Skeletal muscle tissue (tissue), 3 donors: ENCODE measurements at regions not wholly inside any gene's neighbourhood (a gene's known extent, or its start where the extent isn't known, plus 50 kb on each side); places are given as distances from the start of the nearest gene placed in this dataset.
A peak's percentile ranks its signal among the peaks of the same experiment; 100 is the strongest.
"Not testable (repeated sequence)": the region's sequence is repeated elsewhere in the genome, so short reads cannot be mapped to it uniquely, and the experiment has no call there.

ENCODE experiments used
- H3K27ac ChIP-seq: one replicate; pipeline ENCODE4 v1.7.0; 2013; ENCODE audit warnings: mild to moderate bottlenecking, low read depth, low read length, inconsistent platforms
- H3K27me3 ChIP-seq, 3 donors: one replicate each; pipeline ENCODE4 v1.7.0; 2013; ENCODE audit warnings: low read length in 3 of 3; ENCODE audit not compliant: control insufficient read depth in 3 of 3, insufficient read depth in 3 of 3
- H3K36me3 ChIP-seq, 3 donors: one replicate each; pipeline ENCODE4 v1.7.0; 2013; ENCODE audit warnings: low read length in 3 of 3; ENCODE audit not compliant: control insufficient read depth in 3 of 3, insufficient read depth in 3 of 3
- H3K4me1 ChIP-seq, 3 donors: one replicate each; pipeline ENCODE4 v1.7.0; 2013; ENCODE audit warnings: low read length in 3 of 3, mild to moderate bottlenecking in 3 of 3; ENCODE audit not compliant: control insufficient read depth in 3 of 3, insufficient read depth in 3 of 3
- H3K4me3 ChIP-seq, 3 donors: one replicate each; pipeline ENCODE4 v1.7.0; 2013; ENCODE audit warnings: low read length in 3 of 3
- H3K9ac ChIP-seq, 3 donors: one replicate each; pipeline ENCODE4 v1.7.0; 2013; ENCODE audit warnings: low read length in 3 of 3, mild to moderate bottlenecking in 3 of 3, moderate library complexity in 2 of 3, low read depth in 1 of 3
- H3K9me3 ChIP-seq, 3 donors: one replicate each; pipeline ENCODE4 v1.7.0; 2013; ENCODE audit warnings: low read length in 3 of 3; ENCODE audit not compliant: control insufficient read depth in 3 of 3
- donor health status: Osteomylitis.

DNA sequence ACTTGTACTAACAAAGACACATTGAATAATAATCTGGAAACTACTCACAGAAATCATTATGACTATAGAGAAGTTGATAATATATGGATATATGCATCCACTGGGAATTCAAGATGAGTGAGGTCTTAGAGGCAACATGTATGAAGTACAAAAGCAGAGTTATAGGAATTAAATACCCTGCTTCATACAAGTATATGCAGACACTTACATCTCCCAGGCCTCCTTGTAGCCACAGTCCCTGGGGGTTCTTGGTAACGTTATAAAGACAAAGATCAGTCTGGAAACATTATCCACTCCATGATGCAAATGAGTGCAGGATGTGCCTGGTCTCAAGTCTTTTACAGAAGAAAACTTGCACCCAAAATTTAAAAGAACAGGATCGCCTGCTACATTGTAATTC is 92.4 kb upstream of the ANXA1 start:
- Histone ChIP-seq H3K9ac (no peak overlapping the region), H3K27ac (no peak overlapping the region), H3K36me3 (no peaks in the 10 kb centered on the region), H3K27me3 (no peaks in the 10 kb centered on the region), H3K4me3 (no peak overlapping the region), H3K9me3 (no peaks in the 10 kb centered on the region), H3K4me1 (no peaks in the 10 kb centered on the region)

DNA sequence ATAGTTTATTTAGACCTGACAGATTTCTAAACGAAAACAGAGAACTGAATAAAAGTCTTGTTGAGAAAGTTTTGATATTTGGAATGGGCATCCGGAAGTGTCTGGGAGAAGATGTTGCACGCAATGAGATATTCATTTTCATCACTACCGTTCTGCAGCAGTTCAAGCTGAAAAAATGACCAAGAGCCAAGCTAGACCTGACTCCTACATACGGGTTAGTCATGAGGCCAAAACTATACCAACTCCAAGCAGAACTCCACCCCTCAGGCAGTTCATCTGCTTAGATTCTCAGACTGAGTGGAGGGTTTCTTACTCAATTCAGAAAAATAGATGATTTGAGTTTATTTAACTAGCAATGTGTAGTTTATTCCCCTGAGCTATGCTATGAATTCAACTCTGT is 95.4 kb upstream of the ANXA1 start:
- H3K27me3 ChIP-seq, result no peaks in the 10 kb centered on the region
- no peak overlapping the region for H3K4me3 ChIP-seq
- H3K9ac ChIP-seq, result no peak overlapping the region
- no peaks in the 10 kb centered on the region for H3K36me3 ChIP-seq
- H3K27ac ChIP-seq, result no peak overlapping the region
- H3K9me3 ChIP-seq, result no peaks in the 10 kb centered on the region
- no peaks in the 10 kb centered on the region for H3K4me1 ChIP-seq

DNA sequence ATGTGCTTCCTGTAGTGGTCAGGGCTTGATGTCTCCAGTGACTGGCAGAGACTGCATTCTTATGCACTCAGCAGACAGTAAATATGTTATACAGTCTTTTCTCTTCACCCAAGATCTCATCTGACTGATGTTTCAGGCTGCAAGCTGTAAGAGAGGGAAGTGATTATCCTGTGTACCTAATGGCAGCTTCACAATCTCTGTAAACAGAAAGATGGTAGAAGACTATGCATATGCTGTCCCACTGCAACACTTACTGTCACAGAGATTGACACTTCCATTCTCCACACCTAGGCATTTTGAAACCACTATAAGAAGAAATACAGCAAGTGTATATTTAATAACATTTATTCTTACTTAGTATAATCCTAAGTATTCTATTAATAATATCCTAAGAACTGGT is 97.6 kb upstream of the ANXA1 start:
- Histone ChIP-seq H3K4me1 (peaks cover 0 to 4% (median 0%) of the 10 kb centered on the region in 3 donors), H3K9me3 (no peaks in the 10 kb centered on the region), H3K27ac (no peak overlapping the region), H3K4me3 (no peak overlapping the region), H3K36me3 (no peaks in the 10 kb centered on the region), H3K9ac (no peak overlapping the region), H3K27me3 (no peaks in the 10 kb centered on the region)

DNA sequence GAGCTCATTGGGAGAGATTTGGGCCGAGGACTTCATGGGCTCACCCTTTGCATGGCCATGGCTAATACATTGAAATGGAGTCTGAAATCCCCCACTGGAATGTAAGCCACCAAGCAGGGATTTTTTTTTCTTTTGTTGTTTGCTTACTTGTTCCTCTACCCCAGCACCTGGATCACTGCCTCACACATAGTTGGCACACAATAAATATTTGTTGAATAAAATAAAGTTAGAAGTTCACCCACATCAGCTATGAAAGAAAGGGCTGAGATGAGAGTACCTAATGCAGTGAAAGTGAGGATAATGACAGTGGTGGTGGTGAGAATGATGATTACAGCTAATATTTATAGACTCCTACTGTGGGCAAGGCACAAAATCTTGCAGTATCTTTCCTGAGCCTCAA is 98.1 kb upstream of the ANXA1 start:
- Histone ChIP-seq H3K27ac (no peak overlapping the region), H3K4me1 (peaks cover 0 to 4% (median 0%) of the 10 kb centered on the region in 3 donors), H3K4me3 (no peak overlapping the region), H3K9ac (no peak overlapping the region), H3K9me3 (no peaks in the 10 kb centered on the region), H3K36me3 (no peaks in the 10 kb centered on the region), H3K27me3 (no peaks in the 10 kb centered on the region)

DNA sequence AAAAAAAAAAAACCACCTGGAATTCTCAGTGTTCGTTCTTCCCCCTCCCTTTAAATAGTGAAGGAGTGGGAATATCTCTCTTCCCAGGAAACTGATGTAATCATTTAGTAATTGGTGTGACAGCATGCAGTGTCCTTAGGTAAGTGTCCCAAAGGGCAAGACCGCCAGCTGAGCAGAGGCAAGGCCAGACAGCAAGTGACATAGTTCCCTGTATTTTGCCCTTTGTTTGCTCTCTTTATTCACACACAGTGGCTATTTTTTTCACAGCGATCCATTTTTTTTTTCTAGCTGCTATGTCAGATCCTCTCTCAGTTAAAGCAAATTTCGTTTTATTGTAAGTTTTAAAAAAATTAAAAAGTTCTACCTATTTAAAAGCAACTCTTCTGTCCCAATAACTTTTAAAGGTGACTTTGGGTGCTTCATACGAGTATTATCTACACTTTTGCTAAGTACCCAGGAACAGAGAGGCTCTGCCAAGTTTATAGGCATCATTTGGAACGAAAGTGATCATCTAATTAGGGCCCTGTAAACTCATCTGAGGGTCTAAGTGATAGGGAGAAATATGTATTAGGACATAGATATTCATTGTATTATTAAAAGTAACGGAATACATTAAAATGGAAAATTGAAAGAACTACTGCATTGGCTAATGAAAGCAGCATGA is 98.2 kb upstream of the ALDH1A1 start:
- peak overlapping the region in 1 of 3 donors; percentile 43 for H3K4me3 ChIP-seq
- no peaks in the 10 kb centered on the region for H3K36me3 ChIP-seq
- H3K27ac ChIP-seq, result no peak overlapping the region
- no peaks in the 10 kb centered on the region for H3K9me3 ChIP-seq
- peaks cover 0 to 4% (median 0%) of the 10 kb centered on the region in 3 donors for H3K4me1 ChIP-seq
- no peak overlapping the region for H3K9ac ChIP-seq
- H3K27me3 ChIP-seq, result no peaks in the 10 kb centered on the region

DNA sequence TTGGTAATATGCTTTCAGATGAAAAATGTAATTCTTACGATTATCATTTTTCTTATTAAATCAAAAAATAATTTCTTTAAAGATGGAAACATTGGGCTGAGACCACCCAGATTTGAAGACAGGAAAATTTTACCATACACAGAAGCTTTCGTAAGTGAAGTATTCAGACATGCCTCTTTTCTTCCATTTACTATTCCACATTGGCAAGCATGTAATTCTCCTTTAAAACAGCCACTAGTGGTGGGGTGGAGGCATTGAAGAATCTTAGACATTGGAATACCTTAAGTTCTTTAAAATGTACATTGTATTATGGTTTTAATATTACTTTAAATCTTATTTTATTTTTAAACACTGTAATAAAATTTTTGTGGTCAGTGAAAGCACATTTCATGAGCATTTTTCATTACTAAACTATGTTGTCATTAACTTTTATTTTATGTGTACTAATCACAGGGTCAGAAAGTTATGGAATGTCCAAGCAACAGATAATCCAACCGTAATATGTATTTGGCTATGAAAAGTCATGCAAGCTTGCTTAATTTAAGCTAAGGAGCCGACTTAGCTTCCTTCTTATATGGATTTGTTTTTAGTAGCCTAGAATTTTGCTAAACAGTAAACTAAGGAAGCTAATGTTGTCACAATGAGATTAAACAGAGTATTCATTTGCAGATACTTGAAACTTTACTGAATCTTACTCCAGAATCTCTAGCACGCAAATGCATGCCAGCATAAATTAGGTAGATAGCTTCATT is 97.4 kb upstream of the ALDH1A1 start:
- H3K9ac ChIP-seq, result no peak overlapping the region
- no peak overlapping the region for H3K4me3 ChIP-seq
- H3K27ac ChIP-seq, result no peak overlapping the region
- H3K4me1 ChIP-seq, result peaks cover 0 to 4% (median 0%) of the 10 kb centered on the region in 3 donors
- no peaks in the 10 kb centered on the region for H3K9me3 ChIP-seq
- no peaks in the 10 kb centered on the region for H3K27me3 ChIP-seq
- no peaks in the 10 kb centered on the region for H3K36me3 ChIP-seq

DNA sequence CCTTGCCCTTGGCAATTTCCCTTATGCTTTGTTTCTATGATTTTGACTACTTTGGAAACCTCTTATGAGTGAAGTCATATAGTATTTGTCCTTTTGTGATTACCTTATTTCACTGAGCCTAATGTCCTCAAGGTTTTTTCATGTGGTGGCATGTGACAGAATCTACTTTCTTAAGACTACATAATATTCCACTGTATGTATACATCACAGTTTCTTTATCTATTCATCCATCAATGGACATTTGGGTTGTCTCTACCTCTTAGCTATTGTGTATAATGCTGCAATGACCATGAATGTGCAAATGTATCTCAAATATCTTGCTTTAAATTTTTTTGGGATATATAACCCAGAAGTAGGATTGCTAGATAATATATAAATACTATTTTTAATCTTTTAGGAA is 96.4 kb upstream of the ALDH1A1 start:
- H3K27me3 ChIP-seq, result no peaks in the 10 kb centered on the region
- no peak overlapping the region for H3K9ac ChIP-seq
- H3K9me3 ChIP-seq, result no peaks in the 10 kb centered on the region
- H3K36me3 ChIP-seq, result no peaks in the 10 kb centered on the region
- H3K4me3 ChIP-seq, result no peak overlapping the region
- peaks cover 0 to 4% (median 0%) of the 10 kb centered on the region in 3 donors for H3K4me1 ChIP-seq
- H3K27ac ChIP-seq, result no peak overlapping the region

DNA sequence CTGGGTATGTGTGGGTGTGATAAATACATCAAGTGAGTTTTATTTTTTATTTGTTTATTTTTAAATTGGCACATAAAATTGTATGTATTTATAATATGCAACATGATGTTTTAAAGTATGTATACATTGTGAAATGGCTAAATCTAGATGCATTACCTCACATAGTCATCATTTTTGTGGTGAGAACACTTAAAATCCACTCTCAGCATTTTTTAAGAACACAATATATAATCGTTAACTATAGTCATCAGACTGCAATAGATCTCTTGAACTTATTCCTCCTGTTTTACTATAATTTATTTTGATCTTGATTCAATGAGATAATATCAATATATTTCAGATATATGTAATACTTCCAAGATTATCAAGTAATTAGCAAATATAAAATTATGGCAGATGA is 93.9 kb upstream of the ALDH1A1 start:
- no peaks in the 10 kb centered on the region for H3K27me3 ChIP-seq
- H3K36me3 ChIP-seq, result no peaks in the 10 kb centered on the region
- no peaks in the 10 kb centered on the region for H3K9me3 ChIP-seq
- H3K4me1 ChIP-seq, result peaks cover 0 to 4% (median 0%) of the 10 kb centered on the region in 3 donors
- no peak overlapping the region for H3K27ac ChIP-seq
- H3K9ac ChIP-seq, result no peak overlapping the region
- H3K4me3 ChIP-seq, result no peak overlapping the region

DNA sequence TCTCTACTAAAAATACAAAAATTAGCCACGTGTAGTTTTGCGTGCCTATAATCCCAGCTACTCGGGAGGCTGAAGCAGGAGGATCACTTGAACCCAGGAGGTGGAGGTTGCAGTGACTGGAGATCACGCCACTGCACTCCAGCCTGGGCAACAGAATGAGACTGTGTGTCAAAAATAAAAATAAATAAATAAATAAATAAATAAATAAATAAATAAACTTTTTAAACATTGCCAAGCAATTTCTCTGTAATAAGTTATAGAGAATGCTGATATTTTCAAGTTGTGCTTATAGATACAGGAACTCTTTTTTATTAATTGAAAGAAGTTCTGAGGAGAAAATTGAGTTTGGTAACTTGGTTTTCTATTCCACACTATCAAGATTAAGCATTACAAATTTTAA is 91.9 kb upstream of the ALDH1A1 start:
- H3K4me1 ChIP-seq, H3K36me3 ChIP-seq, H3K9me3 ChIP-seq, H3K4me3 ChIP-seq, H3K9ac ChIP-seq, H3K27me3 ChIP-seq, H3K27ac ChIP-seq: not testable (repeated sequence)

DNA sequence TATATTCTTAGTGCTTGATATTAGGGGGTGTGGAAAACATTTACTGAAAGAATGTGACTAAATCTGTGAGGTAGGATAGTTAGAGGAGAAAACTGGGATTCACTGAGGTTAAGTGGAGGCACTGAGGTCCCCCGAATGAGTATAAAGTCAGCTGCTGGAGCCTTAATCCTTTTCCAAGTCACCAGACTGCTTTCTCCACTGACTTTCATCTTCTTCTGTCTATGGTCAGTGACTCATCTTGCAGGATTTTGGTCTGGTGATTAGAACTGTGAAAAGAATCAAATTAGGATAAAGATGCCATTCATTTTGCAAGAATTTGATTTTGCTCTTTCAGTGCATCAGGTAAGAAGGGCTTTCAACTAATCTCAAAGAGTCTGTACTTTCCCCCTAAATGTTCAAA is 89.3 kb upstream of the ALDH1A1 start:
- H3K27me3 ChIP-seq, result no peaks in the 10 kb centered on the region
- no peak overlapping the region for H3K27ac ChIP-seq
- no peaks in the 10 kb centered on the region for H3K9me3 ChIP-seq
- no peak overlapping the region for H3K9ac ChIP-seq
- no peaks in the 10 kb centered on the region for H3K36me3 ChIP-seq
- H3K4me1 ChIP-seq, result peaks cover 8 to 14% (median 9%) of the 10 kb centered on the region in 3 donors
- H3K4me3 ChIP-seq, result no peak overlapping the region
